Activated CD8-positive, alpha-beta T cell treated with anti-CD3 and anti-CD28 coated beads for 36 hours (primary cell): ENCODE measurements at regions not wholly inside any gene's neighbourhood (a gene's known extent, or its start where the extent isn't known, plus 50 kb on each side); places are given as distances from the start of the nearest gene placed in this dataset.

Experiments used
- ATAC-seq: fragments of 200-7000 bp; cut with Tn5 transposase; one replicate; pipeline ENCODE4 v1.10.0; 2021; ENCODE audit warnings: mild to moderate bottlenecking, moderate library complexity
- CTCF ChIA-PET: fragments of 350-600 bp; sonication (Branson Sonifier 250); formaldehyde crosslinking; loops from one replicate; lab custom pipeline; 2021; ENCODE audit warnings: antibody characterized with exemption; lab: Charles Lee
- POLR2A ChIA-PET: fragments of 350-600 bp; sonication (Branson Sonifier 250); formaldehyde crosslinking; loops from one replicate; lab custom pipeline; 2021; ENCODE audit warnings: antibody characterized with exemption; lab: Charles Lee
- DNase-seq: peaks from one replicate; pipeline ENCODE4 v3.0.0-alpha.2; 2020
- H3K27ac Mint-ChIP-seq: one replicate; pipeline ENCODE4 v1.8.0; 2021; ENCODE audit warnings: mild to moderate bottlenecking, mixed read lengths
- H3K27me3 Mint-ChIP-seq: one replicate; pipeline ENCODE4 v1.8.0; 2021; ENCODE audit warnings: mixed read lengths
- H3K36me3 Mint-ChIP-seq: one replicate; pipeline ENCODE4 v1.8.0; 2021; ENCODE audit warnings: low read depth, mixed read lengths
- H3K4me1 Mint-ChIP-seq: one replicate; pipeline ENCODE4 v1.8.0; 2021; ENCODE audit warnings: low read depth, mixed read lengths
- H3K4me3 Mint-ChIP-seq: one replicate; pipeline ENCODE4 v1.8.0; 2021; ENCODE audit warnings: mild to moderate bottlenecking, moderate library complexity, mixed read lengths
- H3K9me3 Mint-ChIP-seq: one replicate; pipeline ENCODE4 v1.8.0; 2021; ENCODE audit warnings: mixed read lengths
- intact Hi-C: fragments of 100-400 bp; cut with micrococcal nuclease; formaldehyde crosslinking; loops from one replicate; pipeline ENCODE4 v1.10.0; 2022
- TF ChIP-seq, protein P1 (sequence below): fragments of 200-600 bp; IDR thresholded peaks from one replicate; pipeline ENCODE4 v1.8.0; 2022; ENCODE audit warnings: antibody characterized with exemption, mild to moderate bottlenecking

GRCh38 chr4:178165251-178165950, 723.2 kb upstream of the AGA start:
- no peaks in the 10 kb centered on the region for H3K4me1 Mint-ChIP-seq
- DNase-seq (no peak), ATAC-seq (no peak)
- POLR2A ChIA-PET, result no interaction called here
- H3K9me3 Mint-ChIP-seq, result peaks cover 8% of the 10 kb centered on the region
- no peaks in the 10 kb centered on the region for H3K27me3 Mint-ChIP-seq
- CTCF ChIA-PET, result no interaction called here
- intact Hi-C loops, result no loop called here
- TF ChIP-seq, protein P1, sequence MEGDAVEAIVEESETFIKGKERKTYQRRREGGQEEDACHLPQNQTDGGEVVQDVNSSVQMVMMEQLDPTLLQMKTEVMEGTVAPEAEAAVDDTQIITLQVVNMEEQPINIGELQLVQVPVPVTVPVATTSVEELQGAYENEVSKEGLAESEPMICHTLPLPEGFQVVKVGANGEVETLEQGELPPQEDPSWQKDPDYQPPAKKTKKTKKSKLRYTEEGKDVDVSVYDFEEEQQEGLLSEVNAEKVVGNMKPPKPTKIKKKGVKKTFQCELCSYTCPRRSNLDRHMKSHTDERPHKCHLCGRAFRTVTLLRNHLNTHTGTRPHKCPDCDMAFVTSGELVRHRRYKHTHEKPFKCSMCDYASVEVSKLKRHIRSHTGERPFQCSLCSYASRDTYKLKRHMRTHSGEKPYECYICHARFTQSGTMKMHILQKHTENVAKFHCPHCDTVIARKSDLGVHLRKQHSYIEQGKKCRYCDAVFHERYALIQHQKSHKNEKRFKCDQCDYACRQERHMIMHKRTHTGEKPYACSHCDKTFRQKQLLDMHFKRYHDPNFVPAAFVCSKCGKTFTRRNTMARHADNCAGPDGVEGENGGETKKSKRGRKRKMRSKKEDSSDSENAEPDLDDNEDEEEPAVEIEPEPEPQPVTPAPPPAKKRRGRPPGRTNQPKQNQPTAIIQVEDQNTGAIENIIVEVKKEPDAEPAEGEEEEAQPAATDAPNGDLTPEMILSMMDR, result no peak
- no peak overlapping the region for H3K4me3 Mint-ChIP-seq
- no peaks in the 10 kb centered on the region for H3K36me3 Mint-ChIP-seq
- H3K27ac Mint-ChIP-seq, result no peak overlapping the region

DNA sequence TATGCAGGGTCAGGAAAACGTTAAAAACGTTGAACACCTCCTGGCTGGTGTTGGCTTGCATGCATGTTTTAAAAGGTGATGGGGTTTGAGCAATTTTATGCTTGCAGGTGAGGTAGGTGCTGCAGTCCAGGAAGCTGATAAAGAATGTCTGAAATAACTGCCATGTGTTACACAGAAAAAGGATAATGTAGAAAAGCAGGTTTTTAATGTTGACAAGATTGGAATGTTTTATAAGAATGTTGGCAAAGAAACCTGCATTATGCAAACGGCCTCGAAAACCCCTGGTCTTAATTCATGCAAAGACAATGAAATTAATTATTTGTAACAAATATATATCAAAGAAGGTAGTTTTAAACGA, 723.7 kb upstream of the AGA start:
- POLR2A ChIA-PET, result no interaction called here

GRCh38 chr4:178173771-178174170, 731.5 kb upstream of the AGA start:
- Mint-ChIP-seq H3K4me1 (no peaks in the 10 kb centered on the region), H3K9me3 (peaks cover 3% of the 10 kb centered on the region), H3K27me3 (no peaks in the 10 kb centered on the region), H3K4me3 (no peak overlapping the region), H3K27ac (no peak overlapping the region), H3K36me3 (no peaks in the 10 kb centered on the region)
- ChIA-PET CTCF (no interaction called here), POLR2A (no interaction called here)
- DNase-seq (no peak), ATAC-seq (no peak)
- intact Hi-C loops, result no loop called here
- TF ChIP-seq, protein P1, result no peak

More for the DNA sequence above, 723.7 kb upstream of the AGA start:
- no peaks in the 10 kb centered on the region for H3K27me3 Mint-ChIP-seq
- DNase-seq (no peak), ATAC-seq (no peak)
- H3K4me1 Mint-ChIP-seq, result no peaks in the 10 kb centered on the region
- no peaks in the 10 kb centered on the region for H3K36me3 Mint-ChIP-seq
- intact Hi-C loops, result no loop called here
- no peak overlapping the region for H3K4me3 Mint-ChIP-seq
- CTCF ChIA-PET, result no interaction called here
- TF ChIP-seq, protein P1, result no peak
- H3K27ac Mint-ChIP-seq, result no peak overlapping the region
- H3K9me3 Mint-ChIP-seq, result peaks cover 7% of the 10 kb centered on the region

DNA sequence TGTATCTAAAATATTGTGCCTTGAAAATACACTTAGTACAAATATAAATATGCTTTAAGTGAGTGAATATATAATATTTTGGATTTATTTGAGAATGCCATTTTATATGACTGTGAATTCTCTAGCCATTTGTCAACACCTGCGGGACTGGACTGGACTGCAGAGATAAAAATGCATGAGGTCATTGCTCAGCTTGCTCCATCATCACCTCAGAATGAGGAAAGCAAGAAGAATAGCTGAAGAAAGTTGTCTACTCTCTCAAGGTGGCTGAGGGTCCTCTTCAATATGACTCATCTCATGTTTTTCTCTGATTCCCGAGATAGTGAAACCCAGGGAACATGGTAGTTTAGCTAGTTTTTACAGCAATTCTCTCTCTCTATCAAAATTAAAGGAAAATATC, 732.5 kb upstream of the AGA start:
- Mint-ChIP-seq H3K36me3 (no peaks in the 10 kb centered on the region), H3K27me3 (no peaks in the 10 kb centered on the region), H3K4me3 (no peak overlapping the region), H3K4me1 (no peaks in the 10 kb centered on the region), H3K9me3 (peaks cover 3% of the 10 kb centered on the region), H3K27ac (no peak overlapping the region)
- CTCF ChIA-PET, result no interaction called here
- POLR2A ChIA-PET, result no interaction called here
- no peak for DNase-seq
- no peak for ATAC-seq
- TF ChIP-seq, protein P1, result no peak
- intact Hi-C loops, result no loop called here

GRCh38 chr4:178185517-178185916, 743.3 kb upstream of the AGA start:
- Mint-ChIP-seq H3K4me3 (no peak overlapping the region), H3K9me3 (no peaks in the 10 kb centered on the region), H3K4me1 (no peaks in the 10 kb centered on the region), H3K27ac (no peak overlapping the region), H3K27me3 (no peaks in the 10 kb centered on the region), H3K36me3 (no peaks in the 10 kb centered on the region)
- DNase-seq (no peak), ATAC-seq (no peak)
- POLR2A ChIA-PET, result no interaction called here
- TF ChIP-seq, protein P1, result no peak
- intact Hi-C loops, result no loop called here
- CTCF ChIA-PET, result no interaction called here
